GM12878 (cell line): ENCODE measurements at regions not wholly inside any gene's neighbourhood (a gene's known extent, or its start where the extent isn't known, plus 50 kb on each side); places are given as distances from the start of the nearest gene placed in this dataset.

Experiments used
- ATAC-seq: fragments of 200-7000 bp; cut with Tn5 transposase; 3 replicates; pipeline ENCODE4 v1.9.1; 2020; ENCODE audit warnings: mild to moderate bottlenecking, moderate library complexity
- BruUV-seq: library from RNA; stranded (reverse); fragments of 400-500 nt; replicated peaks from 2 replicates; lab custom pipeline; 2021; lab: Mats Ljungman, UMichigan
- CTCF ChIA-PET: fragments of 300-600 bp; sonication (Branson Sonifier 250); formaldehyde crosslinking; extraction: SDS; loops from one replicate; lab custom pipeline; 2021; ENCODE audit warnings: inconsistent platforms; lab: Yijun Ruan, JAX
- POLR2A ChIA-PET: fragments of 350-600 bp; formaldehyde crosslinking; extraction: SDS; loops from one replicate; lab custom pipeline; 2021; ENCODE audit warnings: inconsistent platforms; lab: Charles Lee
- RAD21 ChIA-PET: fragments of 300-600 bp; sonication (Branson Sonifier 250); formaldehyde crosslinking; loops from one replicate; lab custom pipeline; 2023; ENCODE audit warnings: antibody characterized with exemption; ENCODE audit not compliant: unreplicated experiment; lab: Charles Lee
- SMC1A ChIA-PET: fragments of 300-600 bp; sonication (Branson Sonifier 250); formaldehyde crosslinking; loops from one replicate; lab custom pipeline; 2023; ENCODE audit not compliant: unreplicated experiment, uncharacterized antibody; lab: Charles Lee
- DNase-seq: peaks from one replicate; pipeline ENCODE4 v3.0.0-alpha.2; 2011; ENCODE audit warnings: low read depth, low spot score
- FAIRE-seq: peaks from 3 replicates; lab custom pipeline; 2011; peaks lifted over from hg19 to GRCh38; lab: Jason Lieb, UNC
- H2AFZ ChIP-seq: 2 replicates; pipeline ENCODE4 v1.6.0; 2011; ENCODE audit warnings: low read depth, low read length, control low read depth; ENCODE audit not compliant: control insufficient read depth
- H3K27ac ChIP-seq: 2 replicates; pipeline ENCODE4 v1.5.1; 2011; ENCODE audit warnings: control low read depth; ENCODE audit not compliant: control insufficient read depth, insufficient read depth
- H3K27me3 ChIP-seq, 2 experiments: replicated peaks in 1 of 2; 2 replicates each; pipeline versions ENCODE4 v1.6.0 to v1.6.1; 2011; ENCODE audit warnings: low read length in 1 of 2; ENCODE audit not compliant: control insufficient read depth in 2 of 2, insufficient read depth in 2 of 2
- H3K36me3 ChIP-seq, 2 experiments: 2 replicates each; pipeline ENCODE4 v1.5.1; 2011; ENCODE audit warnings: low read length in 1 of 2; ENCODE audit not compliant: control insufficient read depth in 2 of 2, insufficient read depth in 2 of 2
- H3K4me1 ChIP-seq: 2 replicates; pipeline ENCODE4 v1.6.1; 2011; ENCODE audit warnings: mild to moderate bottlenecking, low read length, moderate library complexity, mixed read lengths; ENCODE audit not compliant: control insufficient read depth, insufficient read depth
- H3K4me2 ChIP-seq: 2 replicates; pipeline ENCODE4 v1.6.0; 2011; ENCODE audit warnings: control low read depth; ENCODE audit not compliant: control insufficient read depth, insufficient read depth
- H3K4me3 ChIP-seq: fragments of 200-600 bp; sonication (generic); 2 replicates; pipeline ENCODE4 v1.5.1; 2016
- H3K79me2 ChIP-seq: 2 replicates; pipeline ENCODE4 v1.6.0; 2011; ENCODE audit warnings: low read length; ENCODE audit not compliant: control insufficient read depth, insufficient read depth
- H3K9ac ChIP-seq: 2 replicates; pipeline ENCODE4 v1.8.0; 2011; ENCODE audit warnings: low read length, control low read depth, mixed read lengths; ENCODE audit not compliant: control insufficient read depth, insufficient read depth
- H3K9me3 ChIP-seq: replicated peaks from 3 replicates; pipeline ENCODE4 v1.5.1; 2011; ENCODE audit warnings: mild to moderate bottlenecking, low read length; ENCODE audit not compliant: control insufficient read depth, insufficient read depth
- H4K20me1 ChIP-seq: 2 replicates; pipeline ENCODE4 v1.6.0; 2011; ENCODE audit not compliant: control insufficient read depth, insufficient read depth
- CBFB ChIP-seq: IDR thresholded peaks from 2 replicates; pipeline ENCODE4 v1.6.1; 2016; ENCODE audit warnings: antibody characterized with exemption, low read depth
- CBX3 ChIP-seq: fragments of 200-600 bp; sonication (generic); IDR thresholded peaks from 2 replicates; pipeline ENCODE4 v1.6.1; 2016; ENCODE audit warnings: low read depth, borderline replicate concordance
- CBX5 ChIP-seq: sonication (generic); IDR thresholded peaks from 2 replicates; pipeline ENCODE4 v1.6.1; 2016; ENCODE audit warnings: low read depth, moderate library complexity, mild to moderate bottlenecking, inconsistent platforms
- CHD1 ChIP-seq: IDR thresholded peaks from 2 replicates; pipeline ENCODE4 v1.6.1; 2012; ENCODE audit warnings: low read depth, low read length, improper control_type of control experiment
- NR2F1 ChIP-seq: fragments of 450-650 bp; conservative IDR thresholded peaks from 2 replicates; pipeline ENCODE4 v1.6.1; 2017; ENCODE audit warnings: mild to moderate bottlenecking
- NRF1 ChIP-seq: conservative IDR thresholded peaks from 2 replicates; pipeline ENCODE4 v1.6.1; 2011; ENCODE audit warnings: mild to moderate bottlenecking, low read depth, low read length, improper control_type of control experiment
- PAX5 ChIP-seq: IDR thresholded peaks from 2 replicates; pipeline ENCODE4 v1.6.1; 2011; ENCODE audit warnings: low read depth, low read length, borderline replicate concordance
- RCOR1 ChIP-seq: conservative IDR thresholded peaks from 2 replicates; pipeline ENCODE4 v1.6.1; 2012; ENCODE audit warnings: low read depth, low read length, improper control_type of control experiment
- SIN3A ChIP-seq: IDR thresholded peaks from 2 replicates; pipeline ENCODE4 v1.6.1; 2012; ENCODE audit warnings: low read depth, low read length, improper control_type of control experiment
- SP1 ChIP-seq: IDR thresholded peaks from one replicate; pipeline ENCODE4 v1.6.1; 2011; ENCODE audit warnings: low read depth, low read length
- SUPT20H ChIP-seq: IDR thresholded peaks from 2 replicates; pipeline ENCODE4 v1.6.1; 2011; ENCODE audit warnings: low read depth, mild to moderate bottlenecking, low read length, moderate library complexity, borderline replicate concordance; ENCODE audit not compliant: control insufficient read depth
- TAF1 ChIP-seq: IDR thresholded peaks from 2 replicates; pipeline ENCODE4 v1.6.1; 2011; ENCODE audit warnings: mild to moderate bottlenecking, low read depth, low read length, borderline replicate concordance
- TCF3 ChIP-seq: IDR thresholded peaks from 2 replicates; pipeline ENCODE4 v1.6.1; 2012; ENCODE audit warnings: low read depth, mild to moderate bottlenecking, low read length, borderline replicate concordance; ENCODE audit not compliant: insufficient read depth
- ZNF274 ChIP-seq: IDR thresholded peaks from one replicate; pipeline ENCODE4 v1.8.0; 2011; ENCODE audit not compliant: insufficient read length, insufficient read depth
- WGBS: methylation state at CpG from one replicate; pipeline ENCODE4 v1.1.6; 2016; ENCODE audit warnings: low lambda C conversion rate; ENCODE audit not compliant: insufficient replicate concordance, insufficient coverage; ENCODE audit errors: missing lambda C conversion rate; 5-methylcytosine and 5-hydroxymethylcytosine counted together
- in situ Hi-C: fragments of 300-500 bp; cut with MboI; formaldehyde crosslinking; loops from 9 replicates; pipeline ENCODE4 v1.14.3; 2018; ENCODE audit warnings: mixed read lengths
- intact Hi-C: fragments of 100-400 bp; cut with micrococcal nuclease; formaldehyde crosslinking; loops from one replicate; pipeline ENCODE4 v1.14.2; 2022; ENCODE audit not compliant: unreplicated experiment
- TF ChIP-seq, protein P1 (sequence below): fragments of 450-650 bp; formaldehyde crosslinking; IDR thresholded peaks from 2 replicates; pipeline ENCODE4 v1.5.0; 2022; ENCODE audit warnings: mild to moderate bottlenecking, missing genetic modification characterization
- TF ChIP-seq, protein P2 (sequence below): fragments of 450-650 bp; IDR thresholded peaks from 2 replicates; pipeline ENCODE4 v1.6.1; 2017; ENCODE audit warnings: mild to moderate bottlenecking, moderate library complexity
- TF ChIP-seq, protein P3 (sequence below): fragments of 450-650 bp; IDR thresholded peaks from 2 replicates; pipeline ENCODE4 v1.6.1; 2017; ENCODE audit warnings: low read depth, mild to moderate bottlenecking, moderate library complexity

DNA sequence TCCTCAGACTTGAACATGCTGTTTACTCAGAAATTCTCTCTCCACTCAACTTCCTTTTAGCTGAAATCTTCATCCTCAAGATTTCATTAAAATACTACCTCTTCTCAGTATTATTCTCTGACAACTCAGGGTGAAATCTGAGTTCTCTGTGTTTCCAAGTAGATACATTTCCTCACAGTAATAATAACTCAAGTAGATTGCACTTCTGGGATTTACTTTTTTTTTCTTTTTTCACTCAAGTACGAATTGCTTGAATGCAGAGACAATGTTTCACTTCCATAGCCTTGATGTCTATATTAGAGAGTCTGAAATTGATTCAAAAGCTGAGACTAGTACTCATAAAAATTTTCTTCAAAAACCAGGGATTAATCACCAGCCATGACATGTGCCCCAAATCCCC is 166.4 kb downstream of the SLITRK5 start:
- TF ChIP-seq SUPT20H: no peak
- TF ChIP-seq TCF3: no peak
- TF ChIP-seq NR2F1: no peak
- no peak for TF ChIP-seq ZNF274
- TF ChIP-seq, protein P1, sequence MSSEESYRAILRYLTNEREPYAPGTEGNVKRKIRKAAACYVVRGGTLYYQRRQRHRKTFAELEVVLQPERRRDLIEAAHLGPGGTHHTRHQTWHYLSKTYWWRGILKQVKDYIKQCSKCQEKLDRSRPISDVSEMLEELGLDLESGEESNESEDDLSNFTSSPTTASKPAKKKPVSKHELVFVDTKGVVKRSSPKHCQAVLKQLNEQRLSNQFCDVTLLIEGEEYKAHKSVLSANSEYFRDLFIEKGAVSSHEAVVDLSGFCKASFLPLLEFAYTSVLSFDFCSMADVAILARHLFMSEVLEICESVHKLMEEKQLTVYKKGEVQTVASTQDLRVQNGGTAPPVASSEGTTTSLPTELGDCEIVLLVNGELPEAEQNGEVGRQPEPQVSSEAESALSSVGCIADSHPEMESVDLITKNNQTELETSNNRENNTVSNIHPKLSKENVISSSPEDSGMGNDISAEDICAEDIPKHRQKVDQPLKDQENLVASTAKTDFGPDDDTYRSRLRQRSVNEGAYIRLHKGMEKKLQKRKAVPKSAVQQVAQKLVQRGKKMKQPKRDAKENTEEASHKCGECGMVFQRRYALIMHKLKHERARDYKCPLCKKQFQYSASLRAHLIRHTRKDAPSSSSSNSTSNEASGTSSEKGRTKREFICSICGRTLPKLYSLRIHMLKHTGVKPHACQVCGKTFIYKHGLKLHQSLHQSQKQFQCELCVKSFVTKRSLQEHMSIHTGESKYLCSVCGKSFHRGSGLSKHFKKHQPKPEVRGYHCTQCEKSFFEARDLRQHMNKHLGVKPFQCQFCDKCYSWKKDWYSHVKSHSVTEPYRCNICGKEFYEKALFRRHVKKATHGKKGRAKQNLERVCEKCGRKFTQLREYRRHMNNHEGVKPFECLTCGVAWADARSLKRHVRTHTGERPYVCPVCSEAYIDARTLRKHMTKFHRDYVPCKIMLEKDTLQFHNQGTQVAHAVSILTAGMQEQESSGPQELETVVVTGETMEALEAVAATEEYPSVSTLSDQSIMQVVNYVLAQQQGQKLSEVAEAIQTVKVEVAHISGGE (CRISPR knock-in tag): no peak
- TF ChIP-seq, protein P2, sequence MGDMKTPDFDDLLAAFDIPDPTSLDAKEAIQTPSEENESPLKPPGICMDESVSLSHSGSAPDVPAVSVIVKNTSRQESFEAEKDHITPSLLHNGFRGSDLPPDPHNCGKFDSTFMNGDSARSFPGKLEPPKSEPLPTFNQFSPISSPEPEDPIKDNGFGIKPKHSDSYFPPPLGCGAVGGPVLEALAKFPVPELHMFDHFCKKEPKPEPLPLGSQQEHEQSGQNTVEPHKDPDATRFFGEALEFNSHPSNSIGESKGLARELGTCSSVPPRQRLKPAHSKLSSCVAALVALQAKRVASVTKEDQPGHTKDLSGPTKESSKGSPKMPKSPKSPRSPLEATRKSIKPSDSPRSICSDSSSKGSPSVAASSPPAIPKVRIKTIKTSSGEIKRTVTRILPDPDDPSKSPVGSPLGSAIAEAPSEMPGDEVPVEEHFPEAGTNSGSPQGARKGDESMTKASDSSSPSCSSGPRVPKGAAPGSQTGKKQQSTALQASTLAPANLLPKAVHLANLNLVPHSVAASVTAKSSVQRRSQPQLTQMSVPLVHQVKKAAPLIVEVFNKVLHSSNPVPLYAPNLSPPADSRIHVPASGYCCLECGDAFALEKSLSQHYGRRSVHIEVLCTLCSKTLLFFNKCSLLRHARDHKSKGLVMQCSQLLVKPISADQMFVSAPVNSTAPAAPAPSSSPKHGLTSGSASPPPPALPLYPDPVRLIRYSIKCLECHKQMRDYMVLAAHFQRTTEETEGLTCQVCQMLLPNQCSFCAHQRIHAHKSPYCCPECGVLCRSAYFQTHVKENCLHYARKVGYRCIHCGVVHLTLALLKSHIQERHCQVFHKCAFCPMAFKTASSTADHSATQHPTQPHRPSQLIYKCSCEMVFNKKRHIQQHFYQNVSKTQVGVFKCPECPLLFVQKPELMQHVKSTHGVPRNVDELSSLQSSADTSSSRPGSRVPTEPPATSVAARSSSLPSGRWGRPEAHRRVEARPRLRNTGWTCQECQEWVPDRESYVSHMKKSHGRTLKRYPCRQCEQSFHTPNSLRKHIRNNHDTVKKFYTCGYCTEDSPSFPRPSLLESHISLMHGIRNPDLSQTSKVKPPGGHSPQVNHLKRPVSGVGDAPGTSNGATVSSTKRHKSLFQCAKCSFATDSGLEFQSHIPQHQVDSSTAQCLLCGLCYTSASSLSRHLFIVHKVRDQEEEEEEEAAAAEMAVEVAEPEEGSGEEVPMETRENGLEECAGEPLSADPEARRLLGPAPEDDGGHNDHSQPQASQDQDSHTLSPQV: no peak
- no peak for TF ChIP-seq SIN3A
- no peak for TF ChIP-seq CHD1
- no peak for TF ChIP-seq NRF1
- TF ChIP-seq, protein P3, sequence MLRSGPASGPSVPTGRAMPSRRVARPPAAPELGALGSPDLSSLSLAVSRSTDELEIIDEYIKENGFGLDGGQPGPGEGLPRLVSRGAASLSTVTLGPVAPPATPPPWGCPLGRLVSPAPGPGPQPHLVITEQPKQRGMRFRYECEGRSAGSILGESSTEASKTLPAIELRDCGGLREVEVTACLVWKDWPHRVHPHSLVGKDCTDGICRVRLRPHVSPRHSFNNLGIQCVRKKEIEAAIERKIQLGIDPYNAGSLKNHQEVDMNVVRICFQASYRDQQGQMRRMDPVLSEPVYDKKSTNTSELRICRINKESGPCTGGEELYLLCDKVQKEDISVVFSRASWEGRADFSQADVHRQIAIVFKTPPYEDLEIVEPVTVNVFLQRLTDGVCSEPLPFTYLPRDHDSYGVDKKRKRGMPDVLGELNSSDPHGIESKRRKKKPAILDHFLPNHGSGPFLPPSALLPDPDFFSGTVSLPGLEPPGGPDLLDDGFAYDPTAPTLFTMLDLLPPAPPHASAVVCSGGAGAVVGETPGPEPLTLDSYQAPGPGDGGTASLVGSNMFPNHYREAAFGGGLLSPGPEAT: no peak
- no peak for TF ChIP-seq SP1
- no peak for TF ChIP-seq PAX5
- no peak for TF ChIP-seq CBFB
- TF ChIP-seq TAF1: no peak
- no peak for TF ChIP-seq RCOR1
- no peak for TF ChIP-seq CBX5
- TF ChIP-seq CBX3: no peak
- no TSS peak for BruUV-seq
- ATAC-seq (no peak), FAIRE-seq (no peak), DNase-seq (no peak)
- Histone ChIP-seq H3K27ac (no peak overlapping the region), H3K4me3 (no peak overlapping the region), H3K36me3 (no peaks in the 10 kb centered on the region), H3K4me2 (no peak overlapping the region), H3K4me1 (no peaks in the 10 kb centered on the region), H4K20me1 (no peaks in the 10 kb centered on the region), H2AFZ (no peak overlapping the region), H3K79me2 (no peaks in the 10 kb centered on the region), H3K9ac (no peak overlapping the region), H3K9me3 (no peaks in the 10 kb centered on the region), H3K27me3 (no peaks in the 10 kb centered on the region)
- ChIA-PET POLR2A (no interaction called here), RAD21 (no interaction called here), CTCF (interaction anchor here (0.6 kb wide), 1 partner anchor 167 kb away, joined by 3 read pairs; no protein-coding TSS in a partner anchor), SMC1A (no interaction called here)
- 0% methylated on average over 1 of the region's 1 CpG for WGBS
- in situ Hi-C loops: no loop called here
- intact Hi-C loops: no loop called here
